NOMO-1 treated with DMSO at 0.1 percent for 48 hours (cell line): ENCODE measurements at regions not wholly inside any gene's neighbourhood (a gene's known extent, or its start where the extent isn't known, plus 50 kb on each side); places are given as distances from the start of the nearest gene placed in this dataset.

Experiments
- DNase-seq: peaks from one replicate; lab custom pipeline; 2025; ENCODE audit not compliant: unreplicated experiment; lab: John Stamatoyannopoulos, UW

DNA sequence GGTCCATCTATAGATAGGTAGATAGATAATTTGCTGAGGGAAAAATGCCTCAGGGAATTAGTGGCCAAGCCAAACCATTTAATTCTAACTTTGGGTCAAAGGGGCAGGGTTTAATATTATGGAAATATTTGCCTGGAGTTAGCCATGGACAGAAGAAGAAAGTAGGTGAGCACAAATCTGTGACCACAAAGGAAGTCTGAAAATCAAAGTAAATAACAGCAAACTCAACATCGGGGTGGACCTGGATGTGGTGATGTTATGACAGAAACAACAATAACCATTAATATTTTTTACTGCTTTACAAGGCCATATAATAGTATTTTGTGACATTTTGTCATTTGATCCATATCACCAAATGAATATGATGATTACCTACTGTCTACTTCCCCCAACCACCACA lies 578.0 kb upstream of the MGAT4C start:
- no peak for DNase-seq

DNA sequence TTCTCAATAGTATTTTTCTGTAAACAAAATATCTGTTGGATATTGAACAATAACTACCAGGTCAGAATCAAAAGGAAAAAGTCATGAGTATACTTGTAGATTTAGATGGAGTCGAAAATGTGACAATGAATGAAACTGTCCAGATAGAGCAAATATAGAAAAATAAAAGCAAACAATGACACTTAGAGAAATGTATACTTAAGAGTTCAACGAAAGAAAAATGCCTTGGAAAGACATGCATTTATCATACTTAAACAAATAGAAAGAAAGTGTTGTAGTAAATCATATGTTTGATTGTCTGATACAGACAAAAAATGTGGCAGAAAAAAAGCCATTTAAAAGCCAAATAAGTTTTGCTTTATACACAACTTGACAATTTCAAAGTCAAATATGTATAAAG lies 571.2 kb upstream of the MGAT4C start:
- DNase-seq: no peak

DNA sequence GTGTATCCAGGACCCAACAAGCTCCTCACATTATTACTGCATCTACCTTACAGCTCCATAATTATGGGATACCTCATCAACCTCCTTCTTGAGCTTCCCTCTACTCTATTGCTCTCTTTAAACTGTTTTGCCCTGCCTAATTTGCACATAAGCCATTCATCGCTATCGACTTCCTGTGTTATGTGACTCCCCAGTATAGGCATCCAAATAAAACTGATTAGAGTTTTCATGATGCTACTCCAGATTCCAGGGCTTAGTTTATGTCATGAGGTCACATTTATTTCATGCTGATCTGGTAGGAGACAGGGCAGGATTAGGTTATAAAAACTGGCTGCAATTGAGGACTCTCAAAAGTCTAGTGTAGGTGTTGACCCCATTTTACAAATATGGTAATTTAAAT lies 569.9 kb upstream of the MGAT4C start:
- DNase-seq: no peak

DNA sequence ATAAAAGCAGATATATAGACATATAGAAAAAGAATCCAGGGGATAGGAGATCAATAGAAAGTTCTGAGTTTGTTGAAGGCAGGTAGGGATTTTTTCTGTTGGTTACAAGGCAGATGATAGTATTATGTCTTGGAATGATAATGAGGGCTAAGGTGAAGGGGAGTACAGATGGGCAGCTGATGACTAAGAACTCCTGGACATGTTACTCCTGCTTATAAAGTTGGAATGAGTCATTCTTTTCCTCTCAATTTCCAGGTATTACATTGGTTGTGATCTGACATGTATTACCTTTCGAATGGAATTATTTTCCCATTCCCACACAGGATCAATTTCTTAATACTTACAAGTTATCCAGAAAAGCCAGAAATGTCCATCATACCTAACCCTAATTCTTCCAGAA lies 545.2 kb upstream of the MGAT4C start:
- no peak for DNase-seq

DNA sequence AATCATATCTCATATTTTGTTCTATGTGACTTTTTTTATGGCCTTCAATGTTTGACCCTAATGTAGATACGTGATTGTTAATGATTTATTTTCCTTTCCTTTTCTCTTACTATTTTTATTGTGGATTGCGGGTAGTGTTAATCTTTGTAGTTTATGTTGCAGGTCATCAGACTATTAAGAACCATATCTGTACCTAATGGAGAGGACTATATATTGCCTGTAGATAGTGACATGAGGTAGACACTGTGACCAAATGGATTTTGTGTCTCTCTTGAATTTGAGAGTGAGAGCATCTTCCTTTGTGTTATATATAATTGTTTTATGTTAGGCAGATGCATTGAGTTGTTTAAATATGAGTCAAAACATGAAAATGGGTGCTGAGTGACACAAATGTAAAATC lies 543.4 kb upstream of the MGAT4C start:
- DNase-seq: no peak

DNA sequence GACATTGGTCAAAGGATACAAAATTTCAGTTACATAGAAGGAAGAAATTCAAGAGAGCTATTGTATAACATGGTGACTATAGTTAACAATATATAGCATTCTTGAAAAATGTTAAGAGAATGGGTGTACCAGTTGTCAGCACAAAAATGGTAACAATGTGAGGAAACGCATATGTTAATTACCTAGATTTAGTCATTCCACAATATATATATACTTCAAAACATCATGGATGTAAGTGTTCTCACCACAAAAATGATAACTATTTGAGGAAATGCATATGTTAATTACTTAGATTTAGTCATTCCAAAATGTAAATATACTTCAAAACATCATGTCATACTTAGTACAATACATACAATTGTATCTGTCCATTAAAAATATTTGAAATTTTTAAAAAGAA lies 540.4 kb upstream of the MGAT4C start:
- no peak for DNase-seq

DNA sequence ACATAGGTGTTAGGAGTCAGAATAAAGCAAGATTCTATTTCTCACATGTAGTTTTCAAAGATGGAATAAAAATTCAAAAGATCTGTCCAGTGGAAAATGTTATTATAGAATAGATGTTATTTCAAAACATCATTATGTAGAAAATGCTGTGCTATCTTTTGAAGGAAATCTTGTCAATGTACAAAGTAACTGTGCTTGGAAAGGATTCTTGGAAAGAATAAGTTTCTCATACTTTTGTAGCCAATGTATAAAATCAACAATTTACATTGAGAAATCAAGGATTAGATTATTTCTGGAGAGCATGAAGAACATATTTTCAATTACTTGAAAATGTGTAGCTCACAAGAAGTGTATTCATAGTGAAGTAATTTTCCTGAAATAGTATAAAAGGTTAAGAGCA lies 532.5 kb upstream of the MGAT4C start:
- no peak for DNase-seq

DNA sequence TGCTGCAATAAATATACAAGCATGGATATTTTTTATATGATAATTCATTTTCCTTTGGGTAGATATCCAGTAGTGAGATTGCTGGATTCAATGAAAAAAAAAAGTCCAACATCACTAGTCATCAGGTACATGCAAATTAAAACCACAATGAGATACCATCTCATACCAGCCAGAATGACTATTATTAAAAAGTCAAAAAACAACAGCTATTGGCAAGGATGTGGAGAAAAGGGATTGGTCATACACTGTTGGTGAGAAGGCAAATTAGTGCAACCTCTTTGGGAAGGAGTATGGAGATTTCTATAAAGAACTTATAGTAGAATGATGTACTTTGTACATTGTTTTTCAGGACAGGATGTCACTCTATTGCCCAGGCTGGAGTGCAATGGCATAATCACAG lies 531.2 kb upstream of the MGAT4C start:
- no peak for DNase-seq

DNA sequence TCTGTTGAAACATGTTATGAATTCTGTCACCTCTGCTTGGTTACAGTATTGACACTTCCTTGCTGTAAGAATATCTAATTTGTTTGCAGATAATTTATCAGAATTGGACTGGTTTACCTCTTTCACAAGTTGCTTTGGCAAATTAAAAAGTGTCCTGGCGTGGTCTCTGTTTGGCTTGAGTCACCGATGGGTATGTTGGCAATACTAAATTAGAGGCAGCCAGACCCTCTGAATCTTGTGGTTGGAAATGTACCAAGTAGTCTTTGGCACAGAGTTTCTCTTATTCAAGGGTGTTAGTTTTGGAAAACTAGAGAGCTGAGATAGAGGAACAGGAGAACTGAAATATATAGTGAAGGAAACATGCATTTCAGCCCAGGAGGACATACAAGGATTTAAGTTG lies 521.1 kb upstream of the MGAT4C start:
- no peak for DNase-seq

DNA sequence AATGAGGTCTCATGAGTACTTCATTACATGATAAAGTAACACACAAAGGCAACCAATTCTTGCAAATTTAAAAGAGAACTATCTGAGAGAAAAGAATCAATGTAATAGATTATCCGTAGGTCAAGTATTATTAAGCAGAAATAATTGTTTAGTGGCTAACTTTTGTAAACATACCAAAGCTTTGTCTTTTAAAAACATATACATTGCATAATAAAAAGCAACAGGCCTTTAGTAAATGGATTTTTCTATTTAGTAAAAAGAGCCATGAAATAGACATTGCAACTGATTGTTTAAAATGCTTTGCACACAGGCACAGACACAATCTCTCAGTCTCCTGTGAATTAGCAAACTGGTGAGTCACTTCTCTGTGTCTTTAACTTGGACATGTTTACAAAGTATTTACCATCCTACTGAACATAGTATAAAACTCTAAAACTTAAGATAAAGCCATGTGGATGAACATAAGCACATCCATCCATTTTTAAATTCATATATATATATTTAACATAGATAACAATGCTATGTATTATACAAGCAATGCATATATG lies 518.7 kb upstream of the MGAT4C start:
- no peak for DNase-seq

DNA sequence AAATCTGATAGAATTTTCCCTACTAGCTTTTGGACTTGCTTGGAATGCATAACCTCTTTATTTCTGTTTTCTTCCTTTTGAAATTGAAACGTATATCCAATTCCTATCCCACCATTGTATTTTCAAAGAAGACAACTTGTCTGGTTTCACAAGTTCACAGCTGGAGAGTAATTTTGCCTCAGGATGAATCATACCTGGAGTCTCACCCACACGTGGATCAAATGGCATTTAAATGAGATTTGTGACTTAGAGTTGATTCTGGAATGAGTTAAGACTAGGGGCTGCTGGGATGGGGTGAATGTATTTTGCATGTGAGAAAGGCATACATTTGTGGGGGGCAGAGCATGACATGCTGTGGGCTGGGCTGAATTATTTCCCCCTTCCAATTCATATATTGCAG lies 516.5 kb upstream of the MGAT4C start:
- DNase-seq: no peak

DNA sequence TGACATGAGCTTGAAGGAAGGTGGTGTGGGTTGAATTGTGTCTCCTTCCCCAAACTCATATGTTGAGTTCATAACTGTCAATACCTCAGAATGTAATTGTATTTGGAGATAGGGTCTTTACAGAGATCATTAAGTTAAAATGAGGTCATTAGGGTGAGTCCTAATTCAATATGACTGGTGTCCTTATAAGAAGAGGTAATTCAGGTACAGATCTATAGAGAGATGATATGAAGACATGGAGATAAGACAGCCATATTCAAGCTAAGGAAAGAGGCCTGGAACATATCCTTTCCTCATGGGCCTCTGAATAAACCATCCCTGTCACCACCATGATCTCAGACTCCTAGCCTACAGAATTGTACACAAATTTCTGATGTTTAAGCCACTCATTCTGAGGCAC lies 514.7 kb upstream of the MGAT4C start:
- no peak for DNase-seq

DNA sequence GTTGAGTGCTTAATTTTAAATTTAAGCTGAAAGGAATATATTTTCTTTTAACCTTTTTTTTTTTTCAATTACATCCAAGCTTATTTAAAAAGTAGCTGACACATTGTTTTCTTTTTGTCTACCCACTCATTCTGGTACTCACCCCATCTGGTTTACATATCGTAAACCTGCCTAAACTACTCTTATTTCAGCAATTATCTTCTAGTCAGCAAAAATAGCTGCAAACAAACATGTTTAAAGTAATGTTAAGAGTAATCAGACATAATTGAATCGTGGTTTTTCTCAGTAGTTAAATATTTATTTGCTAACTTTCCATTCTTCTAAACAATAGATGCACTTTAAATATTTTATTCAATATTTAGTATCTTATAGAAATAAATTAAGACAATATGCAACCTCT lies 492.7 kb upstream of the MGAT4C start:
- no peak for DNase-seq

DNA sequence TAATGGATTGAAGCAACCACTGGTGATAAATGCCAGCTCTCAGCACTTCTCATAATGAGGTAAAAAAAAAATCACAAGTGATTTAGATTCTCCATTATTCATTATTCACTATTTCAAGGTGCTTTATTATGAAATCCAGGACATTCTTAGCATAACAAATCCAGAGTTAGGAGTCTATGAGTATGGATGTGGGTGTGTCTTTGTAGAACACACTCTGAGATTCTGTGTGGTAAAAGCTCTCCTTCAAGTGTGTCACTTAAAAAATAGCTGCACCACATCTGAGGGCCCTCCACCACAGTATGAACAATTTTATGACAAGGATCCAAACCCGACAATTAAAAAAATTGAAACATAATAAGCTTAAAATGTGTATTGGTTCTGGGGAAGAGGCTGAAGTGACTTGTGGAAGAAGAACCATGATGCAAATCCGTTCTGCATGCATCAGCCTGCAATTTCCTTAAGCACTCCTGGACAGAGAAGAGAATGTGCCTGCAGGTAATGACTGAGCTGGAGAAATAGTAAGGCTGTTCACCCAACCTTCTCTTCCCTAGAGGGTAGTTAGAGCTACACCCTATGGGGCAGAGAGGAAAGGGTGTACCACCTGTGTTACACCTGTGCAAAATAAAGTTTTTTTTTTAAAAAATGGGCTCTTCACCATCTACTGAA lies 488.5 kb upstream of the MGAT4C start:
- DNase-seq: no peak

DNA sequence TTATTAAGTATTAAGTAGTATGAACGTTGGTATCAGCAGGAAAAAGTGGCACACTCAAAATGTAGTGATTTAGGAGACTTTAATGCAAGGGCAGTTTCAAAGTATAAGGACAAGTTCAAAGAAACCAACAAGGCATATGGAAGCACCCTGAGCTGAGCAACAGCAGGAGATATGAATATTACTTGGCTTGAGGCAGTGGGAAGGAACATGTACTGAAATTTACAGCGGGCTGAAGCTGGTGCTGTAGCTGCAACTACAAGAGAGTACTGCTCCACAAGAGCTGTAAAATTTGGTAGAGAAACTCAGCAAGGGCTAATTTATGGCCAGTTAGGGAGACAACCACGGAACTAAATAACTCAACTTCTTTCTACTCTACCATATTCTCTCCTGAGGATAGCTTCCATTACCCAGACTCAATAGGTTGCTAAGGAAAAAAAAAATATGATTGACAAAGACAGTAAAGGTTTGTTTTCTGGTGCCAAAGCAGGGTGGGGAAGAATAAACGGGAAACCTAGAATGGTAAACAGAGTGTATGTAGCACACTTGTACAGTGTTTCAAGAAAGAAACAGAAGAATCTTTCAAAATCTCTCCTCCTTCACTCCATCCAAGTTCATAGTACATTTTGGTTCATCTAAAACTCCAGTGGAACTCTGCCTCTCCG lies 487.8 kb upstream of the MGAT4C start:
- DNase-seq: no peak

DNA sequence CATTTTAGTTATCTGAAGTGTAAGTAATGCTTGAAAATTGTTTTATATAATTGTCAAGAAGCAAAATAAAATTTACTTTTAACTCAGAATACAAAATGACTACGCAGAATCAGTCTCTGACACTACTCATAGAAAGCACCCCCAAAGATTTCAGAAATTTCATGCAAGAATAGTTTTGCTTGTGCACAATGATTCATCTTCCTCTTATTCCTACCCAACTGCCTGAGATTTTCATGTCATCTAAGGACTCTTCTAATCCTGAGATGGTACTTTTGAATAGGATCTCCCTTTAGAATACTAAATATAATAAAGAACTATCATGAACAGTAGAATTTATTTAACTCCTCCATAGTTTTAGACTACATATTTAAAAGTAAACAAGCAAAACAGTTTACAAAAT lies 485.3 kb upstream of the MGAT4C start:
- DNase-seq: no peak

DNA sequence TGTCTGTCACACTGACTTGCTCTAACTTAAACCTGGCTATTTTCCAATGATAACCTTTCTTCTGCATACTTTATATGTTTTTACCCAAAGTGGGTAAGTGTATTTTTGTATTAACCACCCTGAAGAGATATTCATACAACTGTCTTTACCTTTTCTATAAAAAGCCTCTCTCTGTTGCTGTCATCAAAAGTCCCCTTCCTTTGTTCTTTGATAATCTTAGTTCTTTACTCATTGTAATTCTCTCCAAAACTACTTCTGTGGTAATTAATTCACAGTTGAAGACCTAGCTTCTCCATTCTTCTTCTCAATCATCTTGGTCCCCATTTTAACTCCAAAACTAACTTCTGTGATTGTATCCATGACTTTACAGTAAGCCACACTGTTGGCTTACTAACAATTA lies 479.7 kb upstream of the MGAT4C start:
- no peak for DNase-seq

DNA sequence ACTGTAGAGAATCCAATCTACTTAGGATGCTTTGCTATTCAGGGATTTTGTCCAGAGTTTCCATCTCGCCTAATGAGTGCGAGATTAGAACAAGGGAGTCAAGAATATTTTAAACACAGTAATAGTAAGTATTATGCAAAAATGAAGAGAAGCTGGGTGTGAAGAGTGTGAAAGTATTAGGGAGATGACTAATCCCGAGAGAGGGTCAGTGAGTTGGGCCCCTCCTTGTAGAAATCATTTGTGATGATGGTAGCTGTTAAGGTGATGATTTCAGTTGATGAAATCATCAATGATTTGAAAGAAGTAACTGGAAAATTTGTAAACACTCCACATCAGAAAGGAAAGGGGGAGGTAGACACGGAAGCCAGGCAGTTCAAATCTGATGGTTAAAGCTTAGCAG lies 478.9 kb upstream of the MGAT4C start:
- no peak for DNase-seq

DNA sequence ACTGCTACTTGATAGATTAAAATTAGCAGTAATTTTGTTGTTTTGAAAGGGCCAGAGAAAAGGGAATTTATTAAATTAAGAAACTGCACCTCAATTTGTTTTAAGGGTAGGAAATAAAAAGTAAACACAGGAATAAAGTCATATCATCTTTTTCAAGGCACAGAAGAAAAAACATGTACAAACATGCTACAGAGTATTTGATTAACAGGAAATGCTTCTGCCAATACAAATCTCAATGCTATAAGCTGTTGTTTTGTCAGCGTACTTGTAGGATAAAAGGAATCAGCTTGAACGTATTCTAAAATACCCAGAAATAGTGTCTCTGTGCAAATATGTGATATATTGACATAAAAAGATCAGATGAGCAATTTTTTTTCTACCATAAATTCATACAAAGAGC lies 474.0 kb upstream of the MGAT4C start:
- DNase-seq: no peak

DNA sequence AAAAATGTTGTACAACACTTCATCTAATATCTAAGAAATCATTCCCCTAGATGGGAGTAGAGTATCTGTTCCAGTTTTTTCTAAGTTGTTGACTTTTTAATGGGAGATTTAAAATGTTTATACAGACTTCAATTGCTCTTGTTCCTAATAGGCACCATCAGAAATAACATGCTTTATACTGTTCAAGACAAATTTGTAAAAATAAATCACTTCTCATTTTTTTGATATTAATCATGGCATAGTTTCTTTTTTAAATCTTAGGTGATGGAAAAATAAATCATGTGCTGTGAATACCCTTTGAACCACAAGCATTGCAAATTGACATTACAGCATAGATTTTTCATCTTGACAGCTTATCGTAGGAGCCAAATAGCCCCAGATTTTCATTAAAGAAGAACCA lies 473.5 kb upstream of the MGAT4C start:
- no peak for DNase-seq

DNA sequence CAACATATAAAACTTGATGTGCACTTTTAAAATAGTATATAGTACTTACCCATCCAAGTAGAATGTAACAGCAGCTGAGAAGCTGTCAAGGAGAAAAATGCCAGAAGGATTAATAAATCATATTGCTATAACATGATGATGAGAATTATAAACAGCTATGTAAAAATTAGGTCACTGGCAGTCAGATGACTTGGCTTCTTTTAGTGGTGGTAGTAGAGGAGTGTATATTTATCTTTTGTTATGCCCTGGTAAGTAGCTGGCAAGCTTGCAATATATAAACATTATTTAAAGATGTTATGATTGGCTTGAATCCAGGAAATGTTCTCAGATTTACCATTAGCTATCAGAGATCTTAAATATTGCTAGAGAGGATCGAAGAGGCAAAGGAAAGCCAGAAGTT lies 471.0 kb upstream of the MGAT4C start:
- DNase-seq: no peak

DNA sequence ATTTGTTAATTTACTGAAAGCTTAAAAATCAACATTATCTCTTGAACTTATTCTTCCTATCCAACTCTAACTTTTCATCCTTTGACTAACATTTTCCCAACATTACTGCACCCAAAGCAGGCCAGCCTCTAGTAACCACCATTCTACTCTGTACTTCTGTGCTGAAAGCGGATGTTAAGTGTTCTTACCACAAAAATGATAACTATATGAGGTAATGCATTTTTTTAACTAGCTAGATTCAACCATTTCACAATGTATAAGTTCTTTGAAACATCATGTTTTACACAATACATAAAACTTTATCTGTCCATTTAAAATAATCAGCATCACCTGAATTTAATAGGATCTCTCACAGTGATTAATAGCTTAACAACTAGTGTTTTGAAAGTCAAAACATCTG lies 468.5 kb upstream of the MGAT4C start:
- DNase-seq: no peak

DNA sequence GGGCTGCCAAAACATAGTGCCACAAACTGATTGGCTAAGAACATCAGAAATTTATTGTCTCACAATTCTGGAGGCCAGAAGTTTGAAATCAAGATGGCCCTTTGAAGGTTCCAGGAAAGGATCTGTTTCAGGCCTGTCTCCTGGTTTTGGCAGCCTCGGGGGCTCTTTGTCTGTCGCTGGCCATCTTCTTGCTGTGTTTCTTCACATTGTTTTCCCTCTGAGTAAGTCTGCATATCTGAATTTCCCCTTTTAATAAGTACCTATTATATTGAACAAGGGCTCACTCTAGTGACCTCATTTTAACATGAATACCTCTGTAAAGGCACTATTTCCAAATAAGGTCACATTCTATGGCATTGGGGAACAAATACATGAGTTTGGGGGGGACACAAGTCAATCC lies 467.1 kb upstream of the MGAT4C start:
- no peak for DNase-seq
